BJ (cell line): ENCODE measurements at regions not wholly inside any gene's neighbourhood (a gene's known extent, or its start where the extent isn't known, plus 50 kb on each side); places are given as distances from the start of the nearest gene placed in this dataset.

Source experiments
- CTCF ChIA-PET: fragments of 350-600 bp; formaldehyde crosslinking; extraction: SDS; loops from one replicate; lab custom pipeline; 2021; ENCODE audit warnings: antibody characterized with exemption, inconsistent platforms; lab: Yijun Ruan, JAX
- POLR2A ChIA-PET: fragments of 300-600 bp; sonication (Branson Sonifier 250); formaldehyde crosslinking; extraction: SDS; loops from one replicate; lab custom pipeline; 2021; ENCODE audit warnings: antibody characterized with exemption; lab: Charles Lee
- DNase-seq: peaks from one replicate; pipeline ENCODE4 v3.0.0-alpha.2; 2011; ENCODE audit warnings: low read depth
- H3K27me3 ChIP-seq: 2 replicates; pipeline ENCODE4 v1.6.0; 2011; ENCODE audit warnings: low read length; ENCODE audit not compliant: control insufficient read depth, insufficient read depth
- H3K36me3 ChIP-seq: 2 replicates; pipeline ENCODE4 v1.5.1; 2011; ENCODE audit warnings: low read length; ENCODE audit not compliant: control insufficient read depth, insufficient read depth
- H3K4me3 ChIP-seq: 2 replicates; pipeline ENCODE4 v1.5.1; 2011; ENCODE audit warnings: low read depth, mild to moderate bottlenecking, control low read depth, low read length
- TF ChIP-seq, protein P1 (sequence below): IDR thresholded peaks from 2 replicates; pipeline ENCODE4 v1.5.1; 2011; ENCODE audit warnings: low read depth, mild to moderate bottlenecking, control low read depth, inconsistent platforms, low read length, moderate library complexity; ENCODE audit not compliant: insufficient read depth

DNA sequence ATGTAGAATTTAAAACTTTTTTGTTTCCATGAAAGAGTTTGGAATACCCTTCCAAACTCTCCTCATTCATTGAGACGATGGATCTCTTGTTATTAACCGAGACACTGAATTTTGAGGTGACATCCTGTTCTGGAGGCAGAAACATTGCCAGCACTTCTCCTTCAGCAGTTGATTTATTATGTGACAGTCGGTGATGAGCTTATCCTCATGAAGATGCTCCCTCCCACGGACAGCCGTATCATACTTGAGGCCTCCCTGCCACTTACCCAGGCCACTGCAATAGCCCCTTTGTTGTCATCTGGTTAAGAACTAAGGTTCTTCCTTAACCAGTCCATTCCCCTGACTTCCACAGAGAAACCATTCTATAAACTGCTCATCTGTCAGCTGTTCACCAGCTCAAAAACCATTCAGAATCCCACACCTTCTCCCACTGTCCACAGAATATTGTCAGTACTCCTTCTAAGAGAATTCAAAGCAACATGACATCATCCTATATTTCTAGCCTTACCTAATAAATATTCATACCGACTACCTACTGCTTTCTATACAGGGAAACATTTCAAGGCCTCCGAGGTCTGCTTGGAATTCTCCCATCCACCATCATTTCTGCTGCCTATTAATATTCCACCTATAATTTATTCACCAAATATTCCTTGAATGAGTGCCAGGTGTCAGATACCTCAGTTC, 139.0 kb upstream of the TRIB2 start:
- DNase-seq = no peak
- Histone ChIP-seq H3K27me3 (0 out of 2 replicates have a peak, but pooled peaks cover 2% of the 10 kb centered on the region), H3K4me3 (no peak overlapping the region), H3K36me3 (no peaks in the 10 kb centered on the region)
- TF ChIP-seq, protein P1, sequence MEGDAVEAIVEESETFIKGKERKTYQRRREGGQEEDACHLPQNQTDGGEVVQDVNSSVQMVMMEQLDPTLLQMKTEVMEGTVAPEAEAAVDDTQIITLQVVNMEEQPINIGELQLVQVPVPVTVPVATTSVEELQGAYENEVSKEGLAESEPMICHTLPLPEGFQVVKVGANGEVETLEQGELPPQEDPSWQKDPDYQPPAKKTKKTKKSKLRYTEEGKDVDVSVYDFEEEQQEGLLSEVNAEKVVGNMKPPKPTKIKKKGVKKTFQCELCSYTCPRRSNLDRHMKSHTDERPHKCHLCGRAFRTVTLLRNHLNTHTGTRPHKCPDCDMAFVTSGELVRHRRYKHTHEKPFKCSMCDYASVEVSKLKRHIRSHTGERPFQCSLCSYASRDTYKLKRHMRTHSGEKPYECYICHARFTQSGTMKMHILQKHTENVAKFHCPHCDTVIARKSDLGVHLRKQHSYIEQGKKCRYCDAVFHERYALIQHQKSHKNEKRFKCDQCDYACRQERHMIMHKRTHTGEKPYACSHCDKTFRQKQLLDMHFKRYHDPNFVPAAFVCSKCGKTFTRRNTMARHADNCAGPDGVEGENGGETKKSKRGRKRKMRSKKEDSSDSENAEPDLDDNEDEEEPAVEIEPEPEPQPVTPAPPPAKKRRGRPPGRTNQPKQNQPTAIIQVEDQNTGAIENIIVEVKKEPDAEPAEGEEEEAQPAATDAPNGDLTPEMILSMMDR = no peak
- POLR2A ChIA-PET = no interaction called here
- CTCF ChIA-PET = interaction anchor here (0.6 to 0.9 kb wide), 2 partner anchors 13 to 53 kb away, joined by 3 read pairs; no protein-coding TSS in a partner anchor

DNA sequence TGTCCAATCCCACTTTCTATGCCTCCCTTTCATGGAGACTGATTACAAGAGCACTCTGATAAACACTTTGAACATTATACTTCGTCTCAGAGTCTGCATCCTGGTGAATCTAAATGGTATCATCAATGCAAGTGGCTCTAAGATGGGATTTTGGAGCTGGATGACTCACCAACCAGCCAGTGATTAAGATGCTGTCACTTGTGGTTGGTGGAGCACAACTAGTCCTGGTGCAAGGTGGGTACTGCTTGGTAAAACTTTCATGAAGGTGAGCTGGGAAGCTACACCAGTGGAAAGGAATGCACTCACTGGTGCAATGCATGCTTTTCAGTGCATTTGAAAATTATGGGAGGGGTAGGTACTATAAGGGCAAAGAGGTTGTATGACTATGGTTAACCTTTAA, 137.7 kb upstream of the TRIB2 start:
- ChIA-PET CTCF (no interaction called here), POLR2A (interaction anchor here (0.6 kb wide), 1 partner anchor 1710 kb away, joined by 3 read pairs; no protein-coding TSS in a partner anchor)
- Histone ChIP-seq H3K4me3 (no peak overlapping the region), H3K27me3 (0 out of 2 replicates have a peak, but pooled peaks cover 2% of the 10 kb centered on the region), H3K36me3 (no peaks in the 10 kb centered on the region)
- DNase-seq = no peak
- TF ChIP-seq, protein P1 = no peak

DNA sequence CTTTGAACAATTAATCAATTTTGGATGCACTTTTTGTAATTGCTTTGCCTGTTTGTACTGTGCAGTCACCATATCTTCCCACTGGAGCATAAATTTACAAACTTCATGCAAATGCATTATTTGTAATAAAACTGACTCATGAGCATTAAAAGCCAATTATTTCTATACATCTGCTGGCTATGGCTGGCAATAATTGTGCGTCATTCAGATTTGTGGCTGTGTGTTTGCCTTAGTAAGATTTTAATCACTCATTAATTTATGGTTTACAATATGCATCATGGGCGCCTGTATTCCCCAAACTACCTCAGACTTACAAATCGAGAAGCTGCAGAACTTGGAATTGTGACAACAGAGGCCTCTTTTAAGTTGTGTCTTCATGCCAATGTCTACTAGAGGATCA, 132.4 kb upstream of the TRIB2 start:
- POLR2A ChIA-PET = no interaction called here
- H3K36me3 ChIP-seq = no peaks in the 10 kb centered on the region
- H3K4me3 ChIP-seq = no peak overlapping the region
- TF ChIP-seq, protein P1 = no peak
- no peak for DNase-seq
- CTCF ChIA-PET = no interaction called here
- H3K27me3 ChIP-seq = no peaks in the 10 kb centered on the region

DNA sequence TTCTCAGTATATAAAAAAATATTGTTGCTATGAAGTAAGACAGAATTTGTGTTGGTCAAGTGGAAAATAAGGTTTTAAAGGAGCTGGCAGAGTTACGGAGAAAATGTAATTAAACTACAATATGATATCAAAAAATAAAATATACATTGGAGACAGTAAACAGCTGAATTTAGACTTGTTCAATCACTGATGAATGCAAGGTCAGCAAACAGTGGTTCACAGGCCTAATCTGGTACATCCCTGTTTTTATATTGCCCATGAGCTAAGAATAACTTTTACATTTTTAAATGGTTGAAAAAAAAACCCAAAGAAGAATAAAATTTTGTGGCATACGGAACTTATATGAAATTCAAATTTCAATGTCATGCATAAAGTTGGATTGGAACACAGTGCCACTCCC, 131.0 kb upstream of the TRIB2 start:
- Histone ChIP-seq H3K4me3 (no peak overlapping the region), H3K27me3 (no peaks in the 10 kb centered on the region), H3K36me3 (no peaks in the 10 kb centered on the region)
- TF ChIP-seq, protein P1 = no peak
- ChIA-PET POLR2A (no interaction called here), CTCF (interaction anchor here (1.4 kb wide), 1 partner anchor 17 kb away, joined by 3 read pairs; no protein-coding TSS in a partner anchor)
- DNase-seq = no peak

DNA sequence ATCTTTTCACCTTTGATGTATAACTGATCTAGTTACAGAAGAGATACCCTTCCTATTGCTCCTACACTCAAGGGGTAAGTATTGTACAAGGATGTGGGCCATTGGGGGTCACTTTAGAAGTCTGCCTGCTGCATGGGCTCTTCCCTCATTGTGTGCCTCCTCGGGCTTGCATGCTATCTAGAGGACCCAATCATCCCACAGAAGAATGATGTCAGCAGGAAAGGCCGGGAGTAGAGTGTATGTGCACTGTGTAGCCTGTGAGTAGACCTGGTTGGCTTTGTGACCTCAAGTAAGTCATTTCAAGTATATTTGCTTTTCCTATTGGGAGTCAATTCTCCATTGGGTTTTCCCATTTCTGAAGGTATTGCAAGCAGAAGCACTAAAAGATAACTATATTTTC, 129.5 kb upstream of the TRIB2 start:
- TF ChIP-seq, protein P1 = no peak
- Histone ChIP-seq H3K36me3 (no peaks in the 10 kb centered on the region), H3K27me3 (no peaks in the 10 kb centered on the region), H3K4me3 (no peak overlapping the region)
- POLR2A ChIA-PET = no interaction called here
- CTCF ChIA-PET = no interaction called here
- DNase-seq = no peak
